ENCODE measurements at regions not wholly inside any gene's neighbourhood (a gene's known extent, or its start where the extent isn't known, plus 50 kb on each side); places are given as distances from the start of the nearest gene placed in this dataset.

DNA sequence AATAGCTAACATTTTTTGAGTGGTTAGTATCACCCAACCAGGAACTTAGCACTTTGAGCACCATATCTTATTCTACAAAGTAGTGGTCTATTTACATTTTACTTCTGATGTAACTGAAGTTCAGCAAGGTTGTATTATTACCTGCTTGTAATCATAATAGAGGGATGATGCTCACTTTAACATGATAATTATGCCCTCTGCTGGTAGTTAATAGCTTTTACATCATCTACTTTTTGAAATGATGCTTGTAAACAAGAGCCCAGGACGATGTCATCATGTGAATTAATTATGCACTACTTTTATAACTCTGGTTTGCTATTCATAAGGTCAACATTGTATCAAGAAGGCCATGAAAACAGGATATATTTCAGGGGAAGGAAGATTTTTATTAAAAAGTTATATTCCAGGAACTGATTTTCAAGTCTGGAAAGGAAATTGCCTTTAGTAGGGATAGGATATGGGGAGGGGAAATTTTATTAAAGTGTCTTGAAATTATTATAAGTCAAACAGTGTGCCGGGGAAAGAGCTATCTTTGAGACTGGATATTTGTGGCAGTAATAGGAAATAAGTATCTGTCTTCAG lies 80.3 kb upstream of the SCIN start:
- Histone ChIP-seq H3K4me1 (ENCODE audit: control insufficient read depth, insufficient read depth, low read length) (no peaks in the 10 kb centered on the region), H3K4me3 (ENCODE audit: low read depth in 2 of 2, low read length in 2 of 2) (no peak overlapping the region), H3K27me3 (ENCODE audit: control insufficient read depth, insufficient read depth, low read length) (no peaks in the 10 kb centered on the region), H3K36me3 (ENCODE audit: control insufficient read depth, insufficient read depth, low read length) (no peaks in the 10 kb centered on the region), H3K9me3 (ENCODE audit: control insufficient read depth, insufficient read depth, low read depth, low read length) (no peaks in the 10 kb centered on the region), H3K27ac (ENCODE audit: low read length) (no peak overlapping the region)
- POLR2A ChIA-PET: no interaction called here
- DNase-seq (ENCODE audit: low read depth, low spot score) (no peak), ATAC-seq (peak; percentile 76; the same call in 1 of the 2 replicates)
- TF ChIP-seq, protein P1, sequence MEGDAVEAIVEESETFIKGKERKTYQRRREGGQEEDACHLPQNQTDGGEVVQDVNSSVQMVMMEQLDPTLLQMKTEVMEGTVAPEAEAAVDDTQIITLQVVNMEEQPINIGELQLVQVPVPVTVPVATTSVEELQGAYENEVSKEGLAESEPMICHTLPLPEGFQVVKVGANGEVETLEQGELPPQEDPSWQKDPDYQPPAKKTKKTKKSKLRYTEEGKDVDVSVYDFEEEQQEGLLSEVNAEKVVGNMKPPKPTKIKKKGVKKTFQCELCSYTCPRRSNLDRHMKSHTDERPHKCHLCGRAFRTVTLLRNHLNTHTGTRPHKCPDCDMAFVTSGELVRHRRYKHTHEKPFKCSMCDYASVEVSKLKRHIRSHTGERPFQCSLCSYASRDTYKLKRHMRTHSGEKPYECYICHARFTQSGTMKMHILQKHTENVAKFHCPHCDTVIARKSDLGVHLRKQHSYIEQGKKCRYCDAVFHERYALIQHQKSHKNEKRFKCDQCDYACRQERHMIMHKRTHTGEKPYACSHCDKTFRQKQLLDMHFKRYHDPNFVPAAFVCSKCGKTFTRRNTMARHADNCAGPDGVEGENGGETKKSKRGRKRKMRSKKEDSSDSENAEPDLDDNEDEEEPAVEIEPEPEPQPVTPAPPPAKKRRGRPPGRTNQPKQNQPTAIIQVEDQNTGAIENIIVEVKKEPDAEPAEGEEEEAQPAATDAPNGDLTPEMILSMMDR (IDR thresholded peaks at IDR 0.05): peak; percentile 65; the same call in 1 of the 2 replicates
- TF ChIP-seq POLR2AphosphoS5 (IDR thresholded peaks at IDR 0.05; ENCODE audit: low read depth, low read length): no peak
- no peak for TF ChIP-seq SIN3A (IDR thresholded peaks at IDR 0.05; ENCODE audit: borderline replicate concordance, insufficient read depth, low read depth, low read length)
- intact Hi-C loops (cut with micrococcal nuclease; ENCODE audit: unreplicated experiment): loop anchor here (1.0 to 10.0 kb wide), 4 partner anchors 32 to 1061 kb away; no protein-coding TSS in a partner anchor
- in situ Hi-C loops (cut with HindIII; ENCODE audit: low pct_unique_long_range_greater_than_20kb, low sequenced_read_pairs): no loop called here
- CTCF ChIA-PET: interaction anchor here (0.6 to 2.2 kb wide), 3 partner anchors 32 to 144 kb away, joined by 6 to 55 read pairs (median 15); no protein-coding TSS in a partner anchor
- no TSS peak for BruUV-seq (replicated peaks)

DNA sequence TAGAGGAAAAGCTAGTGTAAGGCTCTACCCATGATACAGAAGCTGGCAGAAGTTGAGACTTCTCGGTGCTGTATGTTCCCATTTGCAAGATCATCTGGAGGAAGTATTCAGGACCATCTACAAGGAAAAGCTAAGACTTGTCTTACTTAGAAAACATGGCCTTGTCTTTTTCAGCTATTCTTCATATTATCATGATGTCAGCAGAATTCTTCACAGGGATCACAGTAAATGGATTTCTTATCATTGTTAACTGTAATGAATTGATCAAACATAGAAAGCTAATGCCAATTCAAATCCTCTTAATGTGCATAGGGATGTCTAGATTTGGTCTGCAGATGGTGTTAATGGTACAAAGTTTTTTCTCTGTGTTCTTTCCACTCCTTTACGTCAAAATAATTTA lies 79.6 kb upstream of the SCIN start:
- no peaks in the 10 kb centered on the region for H3K9me3 ChIP-seq (ENCODE audit: control insufficient read depth, insufficient read depth, low read depth, low read length)
- in situ Hi-C loops (cut with HindIII; ENCODE audit: low pct_unique_long_range_greater_than_20kb, low sequenced_read_pairs) (no loop called here), intact Hi-C loops (cut with micrococcal nuclease; ENCODE audit: unreplicated experiment) (loop anchor here (1.0 to 10.0 kb wide), 4 partner anchors 33 to 1062 kb away; no protein-coding TSS in a partner anchor)
- POLR2A ChIA-PET: no interaction called here
- no peak for DNase-seq (ENCODE audit: low read depth, low spot score)
- no peaks in the 10 kb centered on the region for H3K36me3 ChIP-seq (ENCODE audit: control insufficient read depth, insufficient read depth, low read length)
- H3K4me3 ChIP-seq (ENCODE audit: low read depth in 2 of 2, low read length in 2 of 2): no peak overlapping the region
- TF ChIP-seq, protein P1 (IDR thresholded peaks at IDR 0.05): no peak
- TF ChIP-seq, protein P2, sequence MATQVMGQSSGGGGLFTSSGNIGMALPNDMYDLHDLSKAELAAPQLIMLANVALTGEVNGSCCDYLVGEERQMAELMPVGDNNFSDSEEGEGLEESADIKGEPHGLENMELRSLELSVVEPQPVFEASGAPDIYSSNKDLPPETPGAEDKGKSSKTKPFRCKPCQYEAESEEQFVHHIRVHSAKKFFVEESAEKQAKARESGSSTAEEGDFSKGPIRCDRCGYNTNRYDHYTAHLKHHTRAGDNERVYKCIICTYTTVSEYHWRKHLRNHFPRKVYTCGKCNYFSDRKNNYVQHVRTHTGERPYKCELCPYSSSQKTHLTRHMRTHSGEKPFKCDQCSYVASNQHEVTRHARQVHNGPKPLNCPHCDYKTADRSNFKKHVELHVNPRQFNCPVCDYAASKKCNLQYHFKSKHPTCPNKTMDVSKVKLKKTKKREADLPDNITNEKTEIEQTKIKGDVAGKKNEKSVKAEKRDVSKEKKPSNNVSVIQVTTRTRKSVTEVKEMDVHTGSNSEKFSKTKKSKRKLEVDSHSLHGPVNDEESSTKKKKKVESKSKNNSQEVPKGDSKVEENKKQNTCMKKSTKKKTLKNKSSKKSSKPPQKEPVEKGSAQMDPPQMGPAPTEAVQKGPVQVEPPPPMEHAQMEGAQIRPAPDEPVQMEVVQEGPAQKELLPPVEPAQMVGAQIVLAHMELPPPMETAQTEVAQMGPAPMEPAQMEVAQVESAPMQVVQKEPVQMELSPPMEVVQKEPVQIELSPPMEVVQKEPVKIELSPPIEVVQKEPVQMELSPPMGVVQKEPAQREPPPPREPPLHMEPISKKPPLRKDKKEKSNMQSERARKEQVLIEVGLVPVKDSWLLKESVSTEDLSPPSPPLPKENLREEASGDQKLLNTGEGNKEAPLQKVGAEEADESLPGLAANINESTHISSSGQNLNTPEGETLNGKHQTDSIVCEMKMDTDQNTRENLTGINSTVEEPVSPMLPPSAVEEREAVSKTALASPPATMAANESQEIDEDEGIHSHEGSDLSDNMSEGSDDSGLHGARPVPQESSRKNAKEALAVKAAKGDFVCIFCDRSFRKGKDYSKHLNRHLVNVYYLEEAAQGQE (IDR thresholded peaks at IDR 0.05; ENCODE audit: insufficient read depth in 1 of 2, low read depth in 2 of 2, low read length in 1 of 2): no peak
- TF ChIP-seq TCF7L2 (IDR thresholded peaks at IDR 0.05; ENCODE audit: low read depth, low read length) (no peak), SIN3A (IDR thresholded peaks at IDR 0.05; ENCODE audit: borderline replicate concordance, insufficient read depth, low read depth, low read length) (no peak), POLR2AphosphoS5 (IDR thresholded peaks at IDR 0.05; ENCODE audit: low read depth, low read length) (no peak)
- BruUV-seq (replicated peaks): no TSS peak
- no peak overlapping the region for H3K27ac ChIP-seq (ENCODE audit: low read length)
- CTCF ChIA-PET: interaction anchor here (0.7 to 2.2 kb wide), 2 partner anchors 32 to 524 kb away, joined by 4 to 55 read pairs; no protein-coding TSS in a partner anchor
- H3K4me1 ChIP-seq (ENCODE audit: control insufficient read depth, insufficient read depth, low read length): no peaks in the 10 kb centered on the region
- no peaks in the 10 kb centered on the region for H3K27me3 ChIP-seq (ENCODE audit: control insufficient read depth, insufficient read depth, low read length)
- no peak for ATAC-seq
